ENCODE measurements at regions not wholly inside any gene's neighbourhood (a gene's known extent, or its start where the extent isn't known, plus 50 kb on each side); places are given as distances from the start of the nearest gene placed in this dataset.

DNA sequence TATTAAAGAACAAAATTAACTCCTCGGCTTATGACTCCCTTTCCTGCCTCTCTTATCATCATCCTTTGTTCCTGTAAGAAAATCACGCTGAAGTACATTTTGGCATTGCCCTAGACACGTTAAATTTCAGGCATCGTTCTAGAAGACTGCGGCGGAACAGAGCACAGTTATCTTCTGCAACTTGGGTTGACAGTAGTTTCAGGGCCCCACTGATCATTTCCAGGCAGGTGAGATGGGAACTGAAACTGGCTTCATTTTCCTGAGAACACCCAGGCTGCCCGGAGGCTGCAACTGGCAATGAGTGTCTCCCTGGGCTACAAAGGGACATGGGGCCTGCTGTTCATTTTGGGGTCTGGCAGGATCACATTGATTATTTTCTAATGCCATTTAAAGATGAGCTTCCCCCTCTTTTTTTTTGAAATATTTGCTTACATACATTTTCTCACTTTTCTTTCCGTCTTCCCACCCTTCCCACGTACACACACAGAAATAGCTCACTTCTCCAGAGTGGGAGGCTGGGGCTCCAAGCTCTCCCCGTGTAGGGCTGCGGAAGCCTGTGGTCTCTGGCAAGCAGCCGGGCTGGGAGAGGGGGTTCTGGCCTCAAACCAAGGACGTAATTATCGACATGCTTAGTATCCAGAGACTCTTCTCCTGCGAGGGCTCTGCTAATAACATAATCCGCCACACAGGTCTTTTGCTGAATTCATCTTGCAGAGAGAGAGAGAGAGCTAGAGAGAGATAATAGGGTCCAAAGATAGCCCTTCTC is 267.4 kb downstream of the ABHD5 start:
- DNase-seq (ENCODE audit: low read depth) = no peak
- in situ Hi-C loops (cut with HindIII; ENCODE audit: low pct_unique_long_range_greater_than_20kb, low sequenced_read_pairs) = no loop called here

DNA sequence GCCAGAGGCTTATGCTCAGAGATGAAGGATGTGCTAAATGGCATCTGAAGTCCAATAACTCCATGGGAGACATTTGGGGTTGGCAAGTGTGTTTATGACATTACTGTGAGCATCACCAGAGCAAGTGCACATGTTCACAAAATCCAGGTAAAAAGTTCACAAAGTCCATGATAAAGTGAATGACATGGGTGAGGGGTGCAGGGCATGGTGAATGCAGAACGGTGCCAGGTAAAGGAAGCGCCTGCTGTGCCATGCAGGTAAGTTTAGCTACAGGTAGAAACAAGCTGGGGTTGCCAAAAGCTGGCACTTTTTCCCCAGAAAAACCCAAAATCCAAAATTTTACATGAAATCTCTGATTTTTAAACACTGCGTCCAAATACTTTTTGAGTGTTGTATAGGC is 268.2 kb downstream of the ABHD5 start:
- DNase-seq (ENCODE audit: low read depth) = no peak
- in situ Hi-C loops (cut with HindIII; ENCODE audit: low pct_unique_long_range_greater_than_20kb, low sequenced_read_pairs) = no loop called here

DNA sequence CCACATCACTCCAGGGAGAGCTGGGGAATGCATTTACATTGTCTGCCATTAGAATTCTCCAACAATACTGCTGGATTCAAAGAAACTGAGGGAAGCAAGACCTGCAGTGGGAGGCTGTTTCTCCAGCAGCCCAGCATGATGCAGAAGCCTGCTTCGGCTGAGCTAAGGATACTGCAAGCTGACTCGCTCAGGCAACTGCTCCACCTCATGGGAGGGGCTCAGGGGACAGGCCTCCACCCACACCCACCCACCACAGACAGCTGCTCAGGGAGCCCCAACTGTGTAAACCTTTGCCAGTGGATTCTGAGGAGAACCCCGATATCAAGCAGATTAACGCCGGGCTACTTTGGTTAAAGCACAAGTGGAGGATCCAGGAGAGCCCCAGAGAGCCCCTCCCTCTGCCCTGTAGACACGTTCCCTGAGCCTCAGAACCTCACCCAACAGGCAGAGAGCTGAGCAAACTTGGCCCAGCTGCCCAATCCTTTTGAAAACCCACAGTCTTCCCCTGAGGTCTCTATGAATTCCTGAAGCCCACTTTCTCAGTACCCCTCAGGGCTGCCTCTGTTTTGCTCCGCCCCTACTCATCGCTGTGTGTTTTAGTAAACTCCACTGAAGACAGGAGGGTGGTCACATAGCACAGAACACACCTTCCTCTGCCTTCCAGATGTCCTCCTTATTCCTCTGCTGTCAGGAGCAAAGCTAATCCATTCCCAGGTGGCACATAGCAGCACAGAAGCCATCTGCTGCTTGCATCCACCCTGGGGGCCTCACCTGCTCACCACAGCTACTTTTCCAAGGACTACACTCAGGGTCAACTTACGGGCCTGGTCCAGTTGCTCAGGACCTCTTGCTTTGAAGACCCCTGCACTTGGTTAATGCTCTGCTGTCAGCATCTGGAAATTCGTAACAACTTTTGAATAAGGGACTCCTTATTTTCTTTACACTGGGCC is 269.0 kb downstream of the ABHD5 start:
- in situ Hi-C loops (cut with HindIII; ENCODE audit: low pct_unique_long_range_greater_than_20kb, low sequenced_read_pairs) = no loop called here
- no peak for DNase-seq (ENCODE audit: low read depth)

DNA sequence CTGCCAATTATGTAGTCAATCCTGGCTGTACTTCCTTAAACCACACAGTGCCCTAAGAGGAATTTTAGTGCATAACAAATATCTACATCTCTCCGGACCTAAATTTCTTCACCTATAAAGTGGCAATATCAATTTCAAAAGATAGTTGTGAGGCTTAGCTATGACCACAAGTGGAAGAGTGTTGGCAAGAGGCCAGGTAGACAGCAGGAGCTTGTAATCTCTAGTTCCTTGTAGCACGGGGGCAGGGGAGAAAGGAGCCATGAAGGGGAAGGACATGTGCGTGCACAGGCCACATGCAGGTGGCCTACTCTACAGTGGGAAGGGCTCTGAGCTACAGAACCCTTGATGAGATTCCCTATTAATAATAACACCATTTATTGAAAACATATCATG is 269.7 kb downstream of the ABHD5 start:
- DNase-seq (ENCODE audit: low read depth) = no peak
- in situ Hi-C loops (cut with HindIII; ENCODE audit: low pct_unique_long_range_greater_than_20kb, low sequenced_read_pairs) = no loop called here

DNA sequence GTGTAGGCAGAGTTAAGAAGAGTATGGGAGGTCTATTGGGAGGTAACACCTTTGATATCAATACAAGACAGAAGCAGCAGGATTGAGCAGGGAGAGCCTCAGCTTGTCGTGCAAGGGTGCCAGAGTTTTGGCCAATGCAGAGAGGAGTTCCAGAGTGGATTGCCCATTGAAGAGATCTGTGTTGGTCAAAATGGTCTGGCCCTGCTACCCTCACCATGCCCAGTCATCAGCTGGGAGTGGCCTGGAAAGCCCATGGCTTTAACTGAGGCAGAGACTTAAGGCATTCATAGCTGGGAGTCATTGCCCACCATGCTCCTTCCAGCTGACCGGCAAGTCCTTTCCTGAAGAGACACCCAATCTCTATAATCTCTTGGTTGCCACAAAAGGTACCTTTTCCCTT is 271.3 kb downstream of the ABHD5 start:
- in situ Hi-C loops (cut with HindIII; ENCODE audit: low pct_unique_long_range_greater_than_20kb, low sequenced_read_pairs) = no loop called here
- DNase-seq (ENCODE audit: low read depth) = no peak

DNA sequence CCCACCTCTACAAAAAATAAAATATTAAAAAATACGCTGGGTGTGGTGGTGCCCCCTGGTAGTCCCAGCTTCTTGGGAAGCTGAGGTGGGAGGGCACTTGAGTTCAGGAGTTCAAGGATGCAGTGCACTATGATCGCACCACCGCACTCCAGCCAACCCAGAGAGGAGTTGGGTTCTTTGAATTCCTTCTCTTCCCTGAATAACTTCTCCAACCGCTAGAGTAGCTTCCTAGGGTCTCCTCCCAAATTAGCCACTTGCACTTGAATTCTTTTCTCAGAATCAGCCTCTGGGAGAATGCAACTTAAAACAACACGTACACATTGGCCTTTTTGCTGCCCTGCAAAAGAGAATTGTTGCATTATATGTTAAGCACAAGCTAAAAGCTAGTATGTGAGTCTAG is 272.5 kb downstream of the ABHD5 start:
- in situ Hi-C loops (cut with HindIII; ENCODE audit: low pct_unique_long_range_greater_than_20kb, low sequenced_read_pairs) = no loop called here
- DNase-seq (ENCODE audit: low read depth) = no peak

DNA sequence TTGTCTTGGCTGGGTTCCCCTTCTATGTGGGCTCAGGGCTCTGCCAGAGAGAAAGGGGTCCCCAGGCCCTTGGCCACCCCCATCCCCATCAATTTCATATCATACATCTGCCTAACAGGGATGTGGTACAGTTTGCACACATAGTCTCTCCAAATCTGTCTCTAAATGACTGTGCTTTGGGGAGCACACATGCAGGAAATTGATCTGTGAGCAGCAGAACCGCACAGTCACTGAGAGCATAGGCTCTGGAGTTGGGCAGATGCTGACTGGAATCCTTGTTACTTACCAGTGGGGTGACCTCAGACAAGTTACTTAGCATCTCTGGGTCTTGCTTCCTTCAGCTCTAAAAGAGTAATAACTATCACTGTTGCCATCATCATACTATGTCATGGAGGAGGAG is 273.9 kb downstream of the ABHD5 start:
- no peak for DNase-seq (ENCODE audit: low read depth)
- in situ Hi-C loops (cut with HindIII; ENCODE audit: low pct_unique_long_range_greater_than_20kb, low sequenced_read_pairs) = no loop called here

DNA sequence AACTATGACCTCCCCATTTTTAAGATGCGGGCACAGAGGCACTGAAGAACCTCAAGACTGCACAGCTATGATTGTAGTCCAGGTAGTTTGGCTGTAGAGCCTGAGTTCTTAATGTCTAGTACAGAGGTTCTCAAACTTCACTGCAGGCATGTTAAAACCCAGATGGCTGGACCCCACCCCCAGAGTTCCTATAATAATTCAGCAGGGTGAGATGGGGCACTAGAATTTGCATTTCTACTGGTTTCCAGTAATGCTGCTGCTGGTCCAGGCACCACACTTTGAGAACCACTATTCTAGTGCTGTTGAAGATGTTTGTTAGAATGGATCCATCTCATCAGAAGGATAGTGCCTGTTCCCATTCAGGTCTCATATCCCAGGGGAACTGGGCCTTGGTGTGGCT is 274.9 kb downstream of the ABHD5 start:
- DNase-seq (ENCODE audit: low read depth) = no peak
- in situ Hi-C loops (cut with HindIII; ENCODE audit: low pct_unique_long_range_greater_than_20kb, low sequenced_read_pairs) = no loop called here

DNA sequence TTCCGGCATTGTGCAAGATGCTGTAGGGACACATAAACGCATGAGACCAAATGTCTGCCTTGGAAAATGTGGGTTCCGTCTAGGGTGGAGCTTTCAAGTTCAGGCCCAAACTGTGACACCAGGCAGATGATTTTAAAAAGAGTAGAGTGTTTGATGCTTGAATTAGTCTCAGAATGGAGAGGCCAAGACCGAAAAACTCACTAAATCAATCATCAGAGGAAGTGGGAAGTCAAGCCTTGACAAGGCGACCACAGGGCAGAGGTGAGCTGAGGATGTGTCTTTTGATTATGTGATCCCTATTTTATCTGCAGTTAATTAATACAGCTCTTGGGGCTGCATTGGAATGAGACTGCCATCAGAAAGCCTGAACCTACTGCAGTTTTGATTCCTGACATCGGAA is 275.4 kb downstream of the ABHD5 start:
- DNase-seq (ENCODE audit: low read depth) = no peak
- in situ Hi-C loops (cut with HindIII; ENCODE audit: low pct_unique_long_range_greater_than_20kb, low sequenced_read_pairs) = no loop called here

DNA sequence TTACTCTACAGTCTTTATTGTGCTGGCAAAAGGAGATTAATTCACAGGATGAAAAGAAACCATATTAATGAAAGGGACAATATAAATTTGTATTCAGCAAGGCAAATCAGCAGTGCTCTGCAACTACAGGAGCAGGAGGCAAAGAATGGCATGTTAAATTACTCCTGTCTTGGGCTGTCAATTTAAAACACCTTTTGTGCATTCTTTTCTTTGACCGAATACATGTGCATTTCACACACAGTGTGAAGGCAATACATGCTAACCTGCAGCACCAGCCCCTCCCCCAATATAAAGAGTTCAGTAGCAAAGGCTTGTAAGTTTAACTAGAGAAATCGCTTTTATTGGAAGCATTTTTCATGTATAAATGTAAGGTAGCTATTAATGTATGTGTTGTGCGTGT is 275.2 kb upstream of the TOPAZ1 start:
- in situ Hi-C loops (cut with HindIII; ENCODE audit: low pct_unique_long_range_greater_than_20kb, low sequenced_read_pairs) = no loop called here
- DNase-seq (ENCODE audit: low read depth) = no peak

DNA sequence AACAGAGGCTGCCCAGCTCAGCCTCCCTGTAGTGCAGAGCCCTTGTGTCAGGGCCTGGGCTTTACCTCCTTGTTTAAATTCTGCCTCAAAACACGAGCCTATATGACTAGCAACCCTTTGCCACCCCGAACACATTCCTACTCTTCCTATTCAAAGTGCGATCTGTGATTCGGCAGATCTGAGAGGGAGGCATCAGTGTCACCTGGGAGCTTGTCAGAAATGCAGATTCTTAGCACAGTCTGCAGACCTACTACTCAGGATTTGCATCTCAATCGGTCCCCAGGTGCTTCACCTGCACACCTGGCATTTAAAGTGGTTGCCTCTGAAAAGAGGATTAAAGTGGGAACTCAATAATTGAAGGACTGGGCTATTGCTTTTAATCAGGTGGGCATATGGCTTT is 273.2 kb upstream of the TOPAZ1 start:
- DNase-seq (ENCODE audit: low read depth) = no peak
- in situ Hi-C loops (cut with HindIII; ENCODE audit: low pct_unique_long_range_greater_than_20kb, low sequenced_read_pairs) = no loop called here

DNA sequence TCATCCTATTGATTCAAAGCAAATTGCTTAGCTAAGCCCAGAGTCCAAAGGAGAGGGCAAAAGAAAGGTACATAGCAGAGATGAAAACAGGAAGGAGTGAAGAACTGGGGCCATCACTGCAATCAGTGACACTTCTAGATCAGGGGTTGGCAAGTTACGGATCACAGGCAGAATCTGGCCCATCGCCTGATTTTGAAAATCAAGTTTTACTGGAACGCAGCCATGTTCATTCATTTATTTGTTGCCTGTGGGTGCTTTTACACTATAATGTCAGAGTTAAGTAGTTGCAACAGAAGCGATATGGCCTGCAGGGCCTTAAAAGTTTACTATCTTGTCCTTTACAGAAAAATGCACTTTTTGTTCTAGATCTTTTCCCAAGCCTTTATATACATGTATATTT is 271.7 kb upstream of the TOPAZ1 start:
- no peak for DNase-seq (ENCODE audit: low read depth)
- in situ Hi-C loops (cut with HindIII; ENCODE audit: low pct_unique_long_range_greater_than_20kb, low sequenced_read_pairs) = no loop called here

DNA sequence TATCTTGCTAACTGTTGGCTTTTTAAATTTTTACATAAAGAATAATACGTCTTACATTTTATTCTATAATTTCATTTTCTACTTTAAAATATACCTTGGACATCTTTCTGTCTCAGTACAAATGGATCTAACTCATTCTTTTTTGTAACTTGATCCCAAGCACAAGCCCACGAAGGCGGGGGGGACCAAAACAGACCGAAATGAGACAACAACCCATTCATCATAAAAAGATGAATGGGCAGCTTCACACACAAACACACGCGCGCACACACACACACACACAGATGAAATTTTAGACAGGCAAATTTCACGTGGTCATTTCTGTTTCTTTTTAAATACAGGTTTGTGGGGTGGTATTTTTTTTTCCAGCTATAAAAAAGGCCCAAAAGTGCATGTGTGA is 271.3 kb upstream of the TOPAZ1 start:
- in situ Hi-C loops (cut with HindIII; ENCODE audit: low pct_unique_long_range_greater_than_20kb, low sequenced_read_pairs) = no loop called here
- no peak for DNase-seq (ENCODE audit: low read depth)

DNA sequence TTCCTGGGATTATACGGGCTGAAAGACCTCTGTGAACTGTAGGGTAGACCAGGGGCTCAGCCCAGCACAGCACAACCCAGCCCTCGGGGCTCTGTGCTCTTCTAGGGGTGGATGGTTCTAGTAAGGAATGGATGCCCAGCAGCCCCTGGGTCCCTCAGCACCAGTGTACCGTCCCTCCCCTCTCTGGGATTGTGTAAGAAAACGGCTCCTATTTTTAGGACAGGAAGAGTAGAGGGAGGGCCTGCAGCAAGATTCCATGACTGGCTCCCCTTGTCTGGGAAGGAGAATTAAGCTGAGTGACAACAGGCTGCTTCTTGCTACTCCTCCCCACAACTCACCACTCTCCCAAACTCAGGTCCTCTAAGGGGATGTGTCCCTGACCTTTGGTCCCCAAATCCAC is 270.8 kb upstream of the TOPAZ1 start:
- no peak for DNase-seq (ENCODE audit: low read depth)
- in situ Hi-C loops (cut with HindIII; ENCODE audit: low pct_unique_long_range_greater_than_20kb, low sequenced_read_pairs) = no loop called here

DNA sequence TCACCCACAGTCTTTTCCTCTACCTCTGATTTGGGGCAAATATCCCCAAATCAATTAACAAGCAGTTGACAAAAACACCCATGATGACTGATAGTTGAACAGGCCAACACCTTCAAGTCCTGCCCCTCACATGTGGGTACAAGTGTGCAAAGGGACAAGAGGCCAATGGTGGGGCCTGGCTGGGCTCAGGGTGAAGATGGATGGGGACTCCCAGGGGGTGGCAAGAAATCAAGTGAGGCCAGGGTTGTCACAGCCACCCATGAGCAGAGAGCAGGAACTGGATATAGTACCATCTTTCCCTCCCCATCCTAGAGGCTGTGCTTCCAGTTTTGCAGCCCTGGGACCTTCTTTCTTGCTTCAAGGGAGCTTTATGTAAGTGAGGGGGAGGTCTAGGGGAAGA is 270.2 kb upstream of the TOPAZ1 start:
- in situ Hi-C loops (cut with HindIII; ENCODE audit: low pct_unique_long_range_greater_than_20kb, low sequenced_read_pairs) = no loop called here

DNA sequence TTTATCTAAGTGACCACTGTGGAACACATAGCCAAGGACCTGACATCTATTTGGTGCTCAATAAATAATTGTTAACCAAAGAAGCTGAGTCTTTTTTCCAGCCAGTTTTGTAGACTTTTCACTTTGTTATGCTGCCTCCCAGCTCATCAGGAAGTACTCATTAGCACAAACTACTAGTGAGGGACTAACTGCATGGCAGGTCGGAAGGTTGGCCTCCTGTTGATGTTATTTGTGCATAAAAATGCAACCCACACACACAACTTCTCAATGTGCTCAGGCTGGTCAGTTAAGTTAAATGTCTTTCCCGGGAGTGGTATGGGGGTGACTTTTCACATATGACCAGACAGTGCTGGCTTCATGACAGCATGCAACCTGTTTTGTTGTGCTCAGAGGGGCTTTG is 263.0 kb upstream of the TOPAZ1 start:
- in situ Hi-C loops (cut with HindIII; ENCODE audit: low pct_unique_long_range_greater_than_20kb, low sequenced_read_pairs) = no loop called here
- no peak for DNase-seq (ENCODE audit: low read depth)

More for the DNA sequence above, 270.2 kb upstream of the TOPAZ1 start:
- DNase-seq (ENCODE audit: low read depth) = no peak

DNA sequence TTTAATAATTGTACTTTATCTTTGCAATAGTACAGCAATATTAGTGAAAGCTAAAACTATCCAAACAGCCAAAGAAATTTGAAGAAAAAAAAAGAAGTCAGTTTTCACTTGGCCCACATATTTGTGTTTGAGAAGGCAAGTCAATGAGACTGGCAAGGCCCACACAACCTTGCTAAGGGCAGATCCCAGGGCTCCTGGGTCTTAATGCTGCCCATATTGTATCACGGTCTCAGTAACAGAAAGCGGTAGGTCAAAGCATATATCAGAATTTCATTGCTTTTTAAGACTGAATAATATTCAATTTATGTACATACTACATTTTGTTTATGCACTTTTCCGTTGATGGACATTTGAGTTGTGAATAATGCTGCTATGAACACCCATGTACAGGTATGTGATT is 262.0 kb upstream of the TOPAZ1 start:
- in situ Hi-C loops (cut with HindIII; ENCODE audit: low pct_unique_long_range_greater_than_20kb, low sequenced_read_pairs) = no loop called here
- DNase-seq (ENCODE audit: low read depth) = no peak

DNA sequence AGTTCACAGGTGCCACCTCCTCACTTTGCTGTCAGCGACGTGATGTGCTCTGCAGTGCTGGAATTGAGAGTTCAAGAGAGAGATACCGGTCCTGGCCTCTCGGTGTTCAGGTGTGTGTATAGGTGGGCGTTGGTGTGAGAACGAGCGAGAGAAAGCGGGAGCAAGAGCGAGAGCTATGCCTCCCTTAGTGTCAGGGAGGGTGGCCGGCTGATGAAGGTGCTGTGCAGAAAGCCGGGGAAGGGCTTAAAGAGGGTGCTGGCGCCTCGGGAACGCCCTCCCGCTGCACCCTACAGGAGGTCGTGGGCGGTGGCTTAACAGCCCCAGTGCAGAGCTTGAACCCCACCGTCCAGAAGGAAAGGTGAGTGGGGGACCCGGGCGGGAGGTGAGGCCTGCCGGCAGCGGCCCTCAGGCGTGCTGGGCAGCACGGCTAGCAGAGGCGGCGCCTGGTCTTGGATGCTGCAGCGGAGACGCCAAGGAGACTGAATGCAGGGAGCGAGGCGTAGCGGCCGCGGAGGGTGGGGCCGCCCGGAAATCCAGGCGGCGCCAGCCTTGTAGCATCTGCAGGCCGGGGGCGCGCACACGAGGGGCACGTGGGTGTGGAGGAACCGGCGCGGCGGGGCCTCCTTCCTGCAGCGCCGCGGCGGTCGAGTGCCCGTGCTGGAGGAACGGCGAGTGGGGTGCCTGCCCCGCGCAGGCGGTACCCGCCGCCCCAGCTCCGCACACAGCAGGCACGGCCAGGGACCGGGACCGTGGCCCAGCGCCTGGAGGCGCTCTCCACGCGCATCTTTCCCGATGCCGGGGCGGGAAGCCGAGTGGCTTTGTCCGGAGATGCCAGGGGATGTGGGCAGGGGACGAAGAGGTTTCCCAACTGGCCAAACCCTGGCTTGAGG is 246.8 kb upstream of the TOPAZ1 start:
- in situ Hi-C loops (cut with HindIII; ENCODE audit: low pct_unique_long_range_greater_than_20kb, low sequenced_read_pairs) = no loop called here

More for the DNA sequence above, 246.8 kb upstream of the TOPAZ1 start:
- peak; percentile 68 for DNase-seq (ENCODE audit: low read depth)
